ENCODE measurements at regions not wholly inside any gene's neighbourhood (a gene's known extent, or its start where the extent isn't known, plus 50 kb on each side); places are given as distances from the start of the nearest gene placed in this dataset.

DNA sequence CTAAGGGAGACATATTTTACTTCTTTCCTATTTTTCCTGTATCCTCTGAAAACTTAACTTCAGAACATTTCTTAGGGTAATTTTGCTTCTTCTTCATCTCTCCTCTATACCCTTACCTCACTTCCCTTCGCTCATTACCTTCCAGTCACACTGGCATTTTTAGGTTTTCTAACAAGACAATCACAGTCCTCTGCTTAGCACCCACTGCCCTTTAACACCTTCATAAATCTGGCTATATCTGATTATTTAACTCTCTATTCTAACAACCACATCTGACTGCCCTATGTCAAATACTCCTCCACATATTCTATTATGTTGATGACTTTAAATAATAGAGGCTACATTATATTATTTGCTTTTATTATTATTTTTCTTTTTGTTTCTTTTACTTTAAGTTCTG lies 1058.0 kb upstream of the CNTN5 start:
- no peak overlapping the region for H3K27ac ChIP-seq (ENCODE audit: insufficient read depth, low read length)
- H3K79me1 ChIP-seq (ENCODE audit: low read depth in 1 of 2, low read length in 2 of 2), result no peaks in the 10 kb centered on the region
- BruUV-seq (replicated peaks), result no TSS peak
- peaks cover 3% of the 10 kb centered on the region; the same call in 1 of the 2 replicates for H3K9me1 ChIP-seq (ENCODE audit: insufficient read depth, low read length)
- POLR2A ChIA-PET (ENCODE audit: unreplicated experiment), result no interaction called here
- no peak overlapping the region for H2AK9ac ChIP-seq (replicated peaks; ENCODE audit: low read depth, low read length, poor library complexity)
- H3K9me3 ChIP-seq (ENCODE audit: control insufficient read depth, insufficient read depth, low read length), result no peaks in the 10 kb centered on the region
- H2BK120ac ChIP-seq (ENCODE audit: low read depth, low read length), result no peak overlapping the region
- in situ Hi-C loops (cut with MboI; ENCODE audit: low sequenced_read_pairs) (no loop called here), dilution Hi-C loops (cut with HindIII; ENCODE audit: low sequenced_read_pairs, unreplicated experiment) (no loop called here), intact Hi-C loops (cut with micrococcal nuclease) (no loop called here)
- TF ChIP-seq, protein P1, sequence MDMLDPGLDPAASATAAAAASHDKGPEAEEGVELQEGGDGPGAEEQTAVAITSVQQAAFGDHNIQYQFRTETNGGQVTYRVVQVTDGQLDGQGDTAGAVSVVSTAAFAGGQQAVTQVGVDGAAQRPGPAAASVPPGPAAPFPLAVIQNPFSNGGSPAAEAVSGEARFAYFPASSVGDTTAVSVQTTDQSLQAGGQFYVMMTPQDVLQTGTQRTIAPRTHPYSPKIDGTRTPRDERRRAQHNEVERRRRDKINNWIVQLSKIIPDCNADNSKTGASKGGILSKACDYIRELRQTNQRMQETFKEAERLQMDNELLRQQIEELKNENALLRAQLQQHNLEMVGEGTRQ (IDR thresholded peaks at IDR 0.05; ENCODE audit: low read depth, low read length), result no peak
- TF ChIP-seq MXI1 (IDR thresholded peaks at IDR 0.05; ENCODE audit: borderline replicate concordance, low read depth, low read length), result no peak
- no peak for TF ChIP-seq FOS (IDR thresholded peaks at IDR 0.05; ENCODE audit: low read depth, low read length)
- TF ChIP-seq, protein P2, sequence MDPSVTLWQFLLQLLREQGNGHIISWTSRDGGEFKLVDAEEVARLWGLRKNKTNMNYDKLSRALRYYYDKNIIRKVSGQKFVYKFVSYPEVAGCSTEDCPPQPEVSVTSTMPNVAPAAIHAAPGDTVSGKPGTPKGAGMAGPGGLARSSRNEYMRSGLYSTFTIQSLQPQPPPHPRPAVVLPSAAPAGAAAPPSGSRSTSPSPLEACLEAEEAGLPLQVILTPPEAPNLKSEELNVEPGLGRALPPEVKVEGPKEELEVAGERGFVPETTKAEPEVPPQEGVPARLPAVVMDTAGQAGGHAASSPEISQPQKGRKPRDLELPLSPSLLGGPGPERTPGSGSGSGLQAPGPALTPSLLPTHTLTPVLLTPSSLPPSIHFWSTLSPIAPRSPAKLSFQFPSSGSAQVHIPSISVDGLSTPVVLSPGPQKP (IDR thresholded peaks at IDR 0.05; ENCODE audit: borderline replicate concordance, low read depth, low read length), result no peak
- no peak for TF ChIP-seq CHD1 (IDR thresholded peaks at IDR 0.05; ENCODE audit: low read depth, low read length)
- no peak for TF ChIP-seq MAFK (IDR thresholded peaks at IDR 0.05; ENCODE audit: low read depth, low read length)
- TF ChIP-seq CEBPB (IDR thresholded peaks at IDR 0.05; ENCODE audit: low read depth, low read length), result no peak
- TF ChIP-seq POLR2A (IDR thresholded peaks at IDR 0.05; ENCODE audit: low read depth, low read length), result no peak
- no peak overlapping the region for H3K4me3 ChIP-seq (ENCODE audit: insufficient read depth, low read depth, low read length)
- H3K56ac ChIP-seq (ENCODE audit: extremely low read depth, insufficient read depth, low read length), result no peak overlapping the region
- H3K23ac ChIP-seq (ENCODE audit: low read depth, low read length), result no peak overlapping the region
- H3K9ac ChIP-seq (ENCODE audit: low read depth, low read length), result no peak overlapping the region
- DNase-seq (no peak), ATAC-seq (ENCODE audit: low read depth) (no peak)
- H3K4ac ChIP-seq (ENCODE audit: low read depth, low read length), result no peak overlapping the region
- H4K20me1 ChIP-seq (ENCODE audit: insufficient read depth, low read length), result no peaks in the 10 kb centered on the region
- no peak overlapping the region for H3K4me2 ChIP-seq (ENCODE audit: low read depth, low read length)
- no peak overlapping the region for H2BK5ac ChIP-seq (ENCODE audit: low read depth, low read length, poor library complexity, severe bottlenecking)
- H4K5ac ChIP-seq (ENCODE audit: low read depth, low read length), result no peak overlapping the region
- H3K27me3 ChIP-seq (ENCODE audit: control insufficient read depth, insufficient read depth, low read length), result no peaks in the 10 kb centered on the region
- H4K91ac ChIP-seq (ENCODE audit: insufficient read depth, low read depth, low read length), result no peak overlapping the region
- no peak overlapping the region for H2AK5ac ChIP-seq (ENCODE audit: low read depth, low read length)
- no peak overlapping the region for H2AFZ ChIP-seq (replicated peaks; ENCODE audit: low read length, poor library complexity)
- H2BK20ac ChIP-seq (ENCODE audit: low read depth, low read length), result no peak overlapping the region; the same call in 1 of the 2 replicates
- no peak overlapping the region for H3K18ac ChIP-seq (ENCODE audit: low read depth, low read length)
- H3K4me1 ChIP-seq (ENCODE audit: control insufficient read depth, insufficient read depth, low read length), result peaks cover 17% of the 10 kb centered on the region
- 0% methylated on average over 1 of the region's 1 CpG; no CpG with 5 or more reads in 1 of the 2 experiments for WGBS, 2 experiments (ENCODE audit: extremely low coverage in 2 of 2, insufficient read length in 1 of 2)
- H3K36me3 ChIP-seq (ENCODE audit: control insufficient read depth, insufficient read depth, low read length), result no peaks in the 10 kb centered on the region
- CTCF ChIA-PET, result no interaction called here
- H4K8ac ChIP-seq (ENCODE audit: low read depth in 2 of 2, low read length in 2 of 2), result no peak overlapping the region
- no peak overlapping the region for H3K14ac ChIP-seq (replicated peaks; ENCODE audit: low read depth, low read length)
- H2BK15ac ChIP-seq (ENCODE audit: low read depth, low read length), result peak overlapping the region; percentile 58; the same call in 1 of the 3 replicates

Data from IMR-90 (cell line).